GM12891 (cell line): ENCODE measurements at regions not wholly inside any gene's neighbourhood (a gene's known extent, or its start where the extent isn't known, plus 50 kb on each side); places are given as distances from the start of the nearest gene placed in this dataset.

ENCODE experiments used
- DNase-seq: peaks from one replicate; pipeline ENCODE4 v3.0.0; 2011; ENCODE audit warnings: low spot score; ENCODE audit not compliant: insufficient read length
- FAIRE-seq: peaks from 2 replicates; lab custom pipeline; 2011; peaks lifted over from hg19 to GRCh38; lab: Jason Lieb, UNC
- PAX5 ChIP-seq: IDR thresholded peaks from 2 replicates; pipeline ENCODE4 v1.6.1; 2011; ENCODE audit warnings: low read length, moderate library complexity, mild to moderate bottlenecking; ENCODE audit not compliant: insufficient read depth, severe bottlenecking
- POLR2A ChIP-seq: IDR thresholded peaks from 2 replicates; pipeline ENCODE4 v1.6.1; 2011; ENCODE audit warnings: low read depth, low read length, control low read depth
- POLR2AphosphoS5 ChIP-seq: IDR thresholded peaks from 2 replicates; pipeline ENCODE4 v1.6.1; 2011; ENCODE audit warnings: low read depth, low read length, control low read depth
- POU2F2 ChIP-seq: IDR thresholded peaks from 2 replicates; pipeline ENCODE4 v1.6.1; 2011; ENCODE audit warnings: low read depth, mild to moderate bottlenecking, control low read depth, low read length, moderate library complexity
- SPI1 ChIP-seq: IDR thresholded peaks from 2 replicates; pipeline ENCODE4 v1.6.1; 2011; ENCODE audit warnings: low read depth, low read length, control low read depth
- TAF1 ChIP-seq: IDR thresholded peaks from 2 replicates; pipeline ENCODE4 v1.6.1; 2011; ENCODE audit warnings: low read depth, low read length, control low read depth

DNA sequence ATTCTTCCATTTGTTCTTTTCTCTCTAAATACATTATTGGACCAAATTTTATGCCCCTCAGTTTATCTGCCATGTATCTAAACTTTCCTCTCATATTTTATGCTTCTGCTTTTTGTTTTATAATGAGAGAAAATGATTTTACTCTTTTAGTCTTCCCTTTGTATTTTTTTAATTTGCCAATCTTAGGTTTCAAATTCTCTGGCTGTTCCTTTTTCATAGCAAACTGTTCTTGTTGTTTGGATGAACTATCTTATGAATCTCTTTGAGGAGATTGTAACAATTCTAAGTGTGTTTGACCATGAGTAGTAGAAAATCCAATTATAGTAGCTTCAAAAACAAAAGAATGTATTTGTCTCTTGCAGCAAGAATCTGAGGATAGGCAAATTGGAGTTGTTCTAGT lies 290.5 kb downstream of the NDFIP2 start:
- TF ChIP-seq SPI1: no peak
- TF ChIP-seq PAX5: no peak
- no peak for DNase-seq
- no peak for FAIRE-seq

DNA sequence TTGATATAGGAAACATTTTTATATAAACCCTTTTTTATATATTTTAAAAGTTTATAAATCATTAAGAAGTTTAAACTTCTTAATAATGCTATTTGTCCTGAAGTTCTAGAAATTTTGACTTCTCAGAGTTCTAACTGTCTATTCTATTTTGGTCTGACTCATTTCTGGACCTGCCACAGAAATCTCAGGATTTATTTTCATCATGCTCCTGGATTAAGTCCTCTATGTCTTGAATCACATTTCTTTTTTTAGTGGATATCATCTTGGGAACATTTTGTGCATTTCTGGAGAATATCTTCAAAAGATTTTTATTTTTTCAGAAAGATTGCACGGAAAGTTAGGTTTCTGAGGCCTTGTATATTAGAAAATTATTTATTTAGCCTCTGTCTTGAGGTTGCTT lies 289.1 kb downstream of the NDFIP2 start:
- no peak for TF ChIP-seq POU2F2
- TF ChIP-seq POLR2AphosphoS5: no peak
- TF ChIP-seq PAX5: no peak
- no peak for TF ChIP-seq TAF1
- no peak for TF ChIP-seq POLR2A
- no peak for TF ChIP-seq SPI1
- FAIRE-seq (no peak), DNase-seq (no peak)

DNA sequence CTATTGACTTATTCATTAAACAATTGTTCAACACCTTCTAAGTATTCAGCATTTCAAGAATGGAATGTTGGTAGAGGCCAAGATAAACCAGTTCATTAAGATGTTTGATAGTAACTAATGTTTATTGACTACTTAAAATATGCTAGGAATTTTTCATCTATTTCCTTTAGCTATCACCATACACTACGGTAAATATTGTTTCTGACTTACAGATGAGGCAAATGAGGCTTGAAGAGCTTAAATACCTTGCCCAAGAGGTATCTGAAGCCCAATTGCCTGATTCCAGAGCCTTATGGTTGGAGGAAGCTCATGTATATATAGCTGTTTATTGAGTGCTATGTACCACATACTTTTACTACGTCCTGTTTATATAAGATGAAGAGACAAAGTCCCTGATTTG lies 286.2 kb downstream of the NDFIP2 start:
- FAIRE-seq (no peak), DNase-seq (no peak)
- TF ChIP-seq SPI1 (no peak), POU2F2 (no peak), PAX5 (no peak), TAF1 (no peak), POLR2AphosphoS5 (no peak), POLR2A (no peak)

DNA sequence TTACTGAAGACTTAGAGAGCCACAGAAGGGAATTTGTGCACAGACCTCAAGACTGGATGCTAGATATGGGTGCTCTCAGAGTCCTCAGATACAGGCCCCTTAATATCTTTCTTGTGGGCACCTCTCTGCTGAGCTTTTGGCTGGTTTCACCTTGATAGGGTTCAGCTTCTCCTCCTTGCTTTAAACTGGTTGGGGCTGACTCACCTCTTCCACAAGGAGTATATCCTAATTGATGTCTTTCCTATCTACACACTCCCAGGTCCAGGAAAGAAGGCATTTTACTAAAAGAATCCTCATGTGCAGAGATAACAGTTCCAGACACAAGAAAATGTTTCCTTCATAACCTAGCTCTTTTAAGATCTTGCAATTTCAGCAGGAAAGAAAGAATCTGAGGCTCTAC lies 284.4 kb downstream of the NDFIP2 start:
- FAIRE-seq (no peak), DNase-seq (no peak)
- TF ChIP-seq TAF1 (no peak), PAX5 (no peak), POU2F2 (no peak), SPI1 (no peak), POLR2A (no peak), POLR2AphosphoS5 (no peak)

- FAIRE-seq: no peak
- DNase-seq: no peak
- TF ChIP-seq SPI1 (no peak), PAX5 (no peak), POLR2A (no peak)
These were observed 269.1 kb downstream of the NDFIP2 start for GRCh38 chr13:79749984-79750551.

GRCh38 chr13:79749566-79749965 lies 268.6 kb downstream of the NDFIP2 start:
- DNase-seq (no peak), FAIRE-seq (no peak)
- TF ChIP-seq POU2F2: no peak
- TF ChIP-seq POLR2AphosphoS5: no peak
- no peak for TF ChIP-seq SPI1
- TF ChIP-seq POLR2A: no peak
- no peak for TF ChIP-seq PAX5

DNA sequence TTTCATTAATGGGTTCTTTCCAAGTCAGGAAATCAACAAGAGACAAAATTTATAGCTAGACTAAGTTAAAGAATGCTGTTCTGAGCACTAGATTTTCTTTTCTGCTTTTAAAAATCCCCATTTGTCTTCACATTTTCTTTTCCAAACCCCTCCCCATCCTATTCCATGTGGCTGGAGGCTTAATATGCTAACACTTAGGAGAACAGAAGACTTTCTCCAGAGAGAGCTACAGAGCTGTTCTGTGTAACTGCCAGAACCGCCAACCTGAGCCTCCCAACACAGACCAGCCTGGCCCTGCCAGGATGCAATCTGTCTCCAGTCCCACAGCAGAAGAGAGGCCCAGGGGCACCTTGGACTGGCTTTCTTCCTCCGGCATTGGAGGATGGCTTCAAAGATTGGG lies 264.1 kb downstream of the NDFIP2 start:
- no peak for DNase-seq
- no peak for FAIRE-seq
- TF ChIP-seq POU2F2: no peak
- no peak for TF ChIP-seq PAX5
- TF ChIP-seq POLR2AphosphoS5: no peak

DNA sequence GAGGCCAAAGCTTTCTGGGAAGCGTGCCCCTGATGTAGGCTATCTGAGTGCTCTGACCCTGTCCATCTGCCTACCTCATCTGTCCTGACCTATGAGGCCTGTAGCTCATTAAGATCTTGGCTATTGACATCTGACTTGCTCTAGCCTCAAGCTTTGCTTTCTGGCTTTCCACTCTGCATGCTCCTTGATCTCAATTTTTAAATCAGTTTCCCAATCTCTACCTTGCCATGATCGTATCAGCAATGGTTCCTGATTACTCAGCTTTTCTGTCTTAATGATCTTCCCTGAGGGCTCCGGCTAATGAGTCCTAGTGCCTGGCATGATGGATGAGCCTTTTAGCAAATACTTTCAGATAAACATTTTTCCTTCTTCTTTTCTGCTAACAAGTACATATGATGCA lies 262.0 kb downstream of the NDFIP2 start:
- no peak for DNase-seq
- no peak for FAIRE-seq
- TF ChIP-seq POLR2AphosphoS5 (no peak), SPI1 (no peak), POLR2A (no peak), TAF1 (no peak), PAX5 (no peak), POU2F2 (no peak)

GRCh38 chr13:79740991-79741390 lies 260.0 kb downstream of the NDFIP2 start:
- no peak for FAIRE-seq
- DNase-seq: no peak

GRCh38 chr13:79736356-79736755 lies 255.4 kb downstream of the NDFIP2 start:
- FAIRE-seq (no peak), DNase-seq (no peak)
- TF ChIP-seq TAF1 (no peak), PAX5 (no peak)

More at GRCh38 chr13:79740991-79741390, 260.0 kb downstream of the NDFIP2 start:
- TF ChIP-seq SPI1: no peak
- no peak for TF ChIP-seq TAF1
- no peak for TF ChIP-seq POLR2A
- no peak for TF ChIP-seq POLR2AphosphoS5
- TF ChIP-seq PAX5: no peak
- TF ChIP-seq POU2F2: no peak

GRCh38 chr13:79735228-79735627 lies 254.3 kb downstream of the NDFIP2 start:
- FAIRE-seq (no peak), DNase-seq (no peak)
- no peak for TF ChIP-seq PAX5
- TF ChIP-seq POU2F2: no peak
- TF ChIP-seq SPI1: no peak
- TF ChIP-seq POLR2AphosphoS5: no peak
- no peak for TF ChIP-seq POLR2A
- no peak for TF ChIP-seq TAF1

GRCh38 chr13:79727086-79727485 lies 246.1 kb downstream of the NDFIP2 start:
- no peak for DNase-seq
- FAIRE-seq: no peak
- no peak for TF ChIP-seq TAF1
- no peak for TF ChIP-seq SPI1
- TF ChIP-seq POLR2A: no peak
- TF ChIP-seq PAX5: no peak
- TF ChIP-seq POU2F2: no peak
- no peak for TF ChIP-seq POLR2AphosphoS5
